ENCODE measurements at regions not wholly inside any gene's neighbourhood (a gene's known extent, or its start where the extent isn't known, plus 50 kb on each side); places are given as distances from the start of the nearest gene placed in this dataset.

- H3K9ac ChIP-seq, result 0 out of 22 replicates have a peak overlapping the region, but pooled peaks of 1 of the 11 experiments have one; percentile 6
- H3K9me3 ChIP-seq (replicated peaks in 1 of 11), result peaks cover 0 to 17% (median 7%) of the 10 kb centered on the region in 11 experiments; a peak in 5 of 22 replicates
- H3K36me3 ChIP-seq, result no peaks in the 10 kb centered on the region
- no peak overlapping the region for H3K27ac ChIP-seq
- H4K20me1 ChIP-seq, result peaks cover 0 to 11% (median 0%) of the 10 kb centered on the region in 11 experiments; a peak in 2 of 22 replicates
- H3K4me3 ChIP-seq, result no peak overlapping the region
- H3K27me3 ChIP-seq, result peaks cover 10 to 30% (median 24%) of the 10 kb centered on the region in 11 experiments
- no peak overlapping the region for H3K4me2 ChIP-seq
- no peak for TF ChIP-seq Cebpa-rat (IDR thresholded peaks at IDR 0.05)
- H3K4me1 ChIP-seq, result 0 out of 20 replicates have a peak, but pooled peaks cover 0 to 6% (median 0%) of the 10 kb centered on the region in 10 experiments
Observed at GRCh38 chr22:49480896-49481658, 346.6 kb downstream of the BRD1 start.

GRCh38 chr22:49480331-49480730, 347.3 kb downstream of the BRD1 start:
- Histone ChIP-seq H4K20me1 (peaks cover 0 to 11% (median 0%) of the 10 kb centered on the region in 11 experiments; a peak in 2 of 22 replicates), H3K36me3 (no peaks in the 10 kb centered on the region), H3K4me3 (no peak overlapping the region), H3K4me2 (no peak overlapping the region), H3K27me3 (peaks cover 10 to 30% (median 24%) of the 10 kb centered on the region in 11 experiments), H3K4me1 (0 out of 20 replicates have a peak, but pooled peaks cover 0 to 3% (median 0%) of the 10 kb centered on the region in 10 experiments), H3K9me3 (replicated peaks in 1 of 11) (peaks cover 0 to 17% (median 7%) of the 10 kb centered on the region in 11 experiments; a peak in 5 of 22 replicates), H3K27ac (no peak overlapping the region), H3K9ac (no peak overlapping the region)
- no peak for TF ChIP-seq Cebpa-rat (IDR thresholded peaks at IDR 0.05)

GRCh38 chr22:49479566-49479965, 348.1 kb downstream of the BRD1 start:
- Histone ChIP-seq H3K27ac (no peak overlapping the region), H3K36me3 (no peaks in the 10 kb centered on the region), H3K4me1 (no peaks in the 10 kb centered on the region), H3K9me3 (replicated peaks in 1 of 11) (peaks cover 0 to 17% (median 7%) of the 10 kb centered on the region in 11 experiments; a peak in 5 of 22 replicates), H3K9ac (no peak overlapping the region), H3K4me2 (no peak overlapping the region), H3K27me3 (peaks cover 10 to 30% (median 24%) of the 10 kb centered on the region in 11 experiments), H4K20me1 (peaks cover 0 to 11% (median 0%) of the 10 kb centered on the region in 11 experiments; a peak in 2 of 22 replicates), H3K4me3 (no peak overlapping the region)
- TF ChIP-seq Cebpa-rat (IDR thresholded peaks at IDR 0.05), result no peak

- peaks cover 7 to 18% (median 13%) of the 10 kb centered on the region in 11 experiments for H3K27me3 ChIP-seq
- no peak overlapping the region for H3K4me2 ChIP-seq
- no peak overlapping the region for H3K27ac ChIP-seq
- H3K4me3 ChIP-seq, result no peak overlapping the region
- peaks cover 0 to under 1% (median 0%) of the 10 kb centered on the region in 11 experiments; a peak in 1 of 22 replicates for H4K20me1 ChIP-seq
- H3K36me3 ChIP-seq, result no peaks in the 10 kb centered on the region
- peaks cover 0 to 4% (median 0%) of the 10 kb centered on the region in 10 experiments; a peak in 1 of 20 replicates for H3K4me1 ChIP-seq
- peaks cover 0 to 17% (median 7%) of the 10 kb centered on the region in 11 experiments; a peak in 5 of 22 replicates for H3K9me3 ChIP-seq (replicated peaks in 1 of 11)
- no peak overlapping the region for H3K9ac ChIP-seq
- TF ChIP-seq Cebpa-rat (IDR thresholded peaks at IDR 0.05), result no peak
Observed at GRCh38 chr22:49476800-49477400, 350.8 kb downstream of the BRD1 start.

- Histone ChIP-seq H3K27ac (no peak overlapping the region), H3K9me3 (replicated peaks in 1 of 11) (peaks cover 0 to 17% (median 7%) of the 10 kb centered on the region in 11 experiments; a peak in 5 of 22 replicates), H3K9ac (no peak overlapping the region), H3K36me3 (no peaks in the 10 kb centered on the region), H3K4me2 (no peak overlapping the region), H4K20me1 (no peaks in the 10 kb centered on the region), H3K4me1 (peaks cover 0 to 4% (median 0%) of the 10 kb centered on the region in 10 experiments; a peak in 1 of 20 replicates), H3K4me3 (no peak overlapping the region), H3K27me3 (peaks cover 0 to 11% (median 6%) of the 10 kb centered on the region in 11 experiments; a peak in 15 of 22 replicates)
- no peak for TF ChIP-seq Cebpa-rat (IDR thresholded peaks at IDR 0.05)
Observed at GRCh38 chr22:49476176-49476575, 351.5 kb downstream of the BRD1 start.

- Histone ChIP-seq H3K27ac (no peak overlapping the region), H4K20me1 (no peaks in the 10 kb centered on the region), H3K4me1 (peaks cover 0 to 6% (median 0%) of the 10 kb centered on the region in 10 experiments; a peak in 3 of 20 replicates), H3K27me3 (peaks cover 0 to 2% (median 0%) of the 10 kb centered on the region in 11 experiments; a peak in 3 of 22 replicates), H3K9me3 (replicated peaks in 1 of 11) (peaks cover 0 to 17% (median 7%) of the 10 kb centered on the region in 11 experiments; a peak in 5 of 22 replicates), H3K36me3 (no peaks in the 10 kb centered on the region), H3K4me2 (no peak overlapping the region), H3K4me3 (no peak overlapping the region), H3K9ac (no peak overlapping the region)
- TF ChIP-seq Cebpa-rat (IDR thresholded peaks at IDR 0.05), result no peak
Observed at GRCh38 chr22:49475253-49475652, 352.4 kb downstream of the BRD1 start.

GRCh38 chr22:49473286-49473685, 354.4 kb downstream of the BRD1 start:
- TF ChIP-seq Cebpa-rat (IDR thresholded peaks at IDR 0.05), result no peak
- Histone ChIP-seq H3K27me3 (no peaks in the 10 kb centered on the region), H3K36me3 (no peaks in the 10 kb centered on the region), H3K9me3 (replicated peaks in 1 of 11) (peaks cover 0 to 12% (median 3%) of the 10 kb centered on the region in 11 experiments; a peak in 5 of 22 replicates), H3K4me1 (peaks cover 0 to 14% (median 0%) of the 10 kb centered on the region in 10 experiments; a peak in 7 of 20 replicates), H3K27ac (no peak overlapping the region), H3K4me2 (peak overlapping the region in 1 of 11 experiments; percentile 14; a peak in 1 of 22 replicates), H3K9ac (no peak overlapping the region), H3K4me3 (no peak overlapping the region), H4K20me1 (no peaks in the 10 kb centered on the region)

- TF ChIP-seq Cebpa-rat (IDR thresholded peaks at IDR 0.05), result no peak
Observed at GRCh38 chr22:49470741-49471503, 356.8 kb downstream of the BRD1 start.

More at GRCh38 chr22:49470741-49471503, 356.8 kb downstream of the BRD1 start:
- H3K4me1 ChIP-seq, result peaks cover 15 to 30% (median 18%) of the 10 kb centered on the region in 10 experiments
- H3K9ac ChIP-seq, result no peak overlapping the region
- H3K4me3 ChIP-seq, result no peak overlapping the region
- H4K20me1 ChIP-seq, result no peaks in the 10 kb centered on the region
- no peaks in the 10 kb centered on the region for H3K36me3 ChIP-seq
- no peaks in the 10 kb centered on the region for H3K9me3 ChIP-seq (replicated peaks in 1 of 11)
- H3K27ac ChIP-seq, result no peak overlapping the region
- H3K27me3 ChIP-seq, result no peaks in the 10 kb centered on the region
- no peak overlapping the region for H3K4me2 ChIP-seq
